ENCODE measurements at regions not wholly inside any gene's neighbourhood (a gene's known extent, or its start where the extent isn't known, plus 50 kb on each side); places are given as distances from the start of the nearest gene placed in this dataset.

DNA sequence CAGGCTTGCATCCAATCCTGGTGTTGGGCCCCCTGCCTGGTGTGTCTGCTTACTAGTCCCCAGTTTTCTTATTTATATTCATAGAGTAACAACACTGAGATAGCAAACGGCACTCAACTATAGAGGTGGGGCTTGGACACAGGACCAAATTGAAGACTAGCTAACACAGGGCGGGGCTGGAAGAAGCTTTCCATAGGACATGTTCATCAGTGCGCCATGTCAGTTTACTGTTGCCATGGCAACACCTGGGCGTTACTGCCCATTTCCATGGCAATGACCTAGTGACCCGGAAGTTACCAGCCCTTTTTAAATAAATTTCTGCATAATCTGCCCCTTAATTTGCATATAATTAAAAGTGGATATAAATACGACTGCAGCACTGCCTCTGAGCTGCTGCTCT lies 275.5 kb upstream of the TMEM132C start:
- DNase-seq (ENCODE audit: low read depth in 1 of 2, low spot score in 1 of 2) = no peak
- no peaks in the 10 kb centered on the region for H3K9me3 ChIP-seq (ENCODE audit: low read depth)
- no peaks in the 10 kb centered on the region for H3K27me3 ChIP-seq
- no peaks in the 10 kb centered on the region for H3K4me1 ChIP-seq (ENCODE audit: low read depth)
- TF ChIP-seq, protein P1, sequence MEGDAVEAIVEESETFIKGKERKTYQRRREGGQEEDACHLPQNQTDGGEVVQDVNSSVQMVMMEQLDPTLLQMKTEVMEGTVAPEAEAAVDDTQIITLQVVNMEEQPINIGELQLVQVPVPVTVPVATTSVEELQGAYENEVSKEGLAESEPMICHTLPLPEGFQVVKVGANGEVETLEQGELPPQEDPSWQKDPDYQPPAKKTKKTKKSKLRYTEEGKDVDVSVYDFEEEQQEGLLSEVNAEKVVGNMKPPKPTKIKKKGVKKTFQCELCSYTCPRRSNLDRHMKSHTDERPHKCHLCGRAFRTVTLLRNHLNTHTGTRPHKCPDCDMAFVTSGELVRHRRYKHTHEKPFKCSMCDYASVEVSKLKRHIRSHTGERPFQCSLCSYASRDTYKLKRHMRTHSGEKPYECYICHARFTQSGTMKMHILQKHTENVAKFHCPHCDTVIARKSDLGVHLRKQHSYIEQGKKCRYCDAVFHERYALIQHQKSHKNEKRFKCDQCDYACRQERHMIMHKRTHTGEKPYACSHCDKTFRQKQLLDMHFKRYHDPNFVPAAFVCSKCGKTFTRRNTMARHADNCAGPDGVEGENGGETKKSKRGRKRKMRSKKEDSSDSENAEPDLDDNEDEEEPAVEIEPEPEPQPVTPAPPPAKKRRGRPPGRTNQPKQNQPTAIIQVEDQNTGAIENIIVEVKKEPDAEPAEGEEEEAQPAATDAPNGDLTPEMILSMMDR (IDR thresholded peaks at IDR 0.05; ENCODE audit: low read depth, low read length) = no peak
- no peak overlapping the region for H3K27ac ChIP-seq
- H3K36me3 ChIP-seq = no peaks in the 10 kb centered on the region
- H3K4me3 ChIP-seq = no peak overlapping the region

DNA sequence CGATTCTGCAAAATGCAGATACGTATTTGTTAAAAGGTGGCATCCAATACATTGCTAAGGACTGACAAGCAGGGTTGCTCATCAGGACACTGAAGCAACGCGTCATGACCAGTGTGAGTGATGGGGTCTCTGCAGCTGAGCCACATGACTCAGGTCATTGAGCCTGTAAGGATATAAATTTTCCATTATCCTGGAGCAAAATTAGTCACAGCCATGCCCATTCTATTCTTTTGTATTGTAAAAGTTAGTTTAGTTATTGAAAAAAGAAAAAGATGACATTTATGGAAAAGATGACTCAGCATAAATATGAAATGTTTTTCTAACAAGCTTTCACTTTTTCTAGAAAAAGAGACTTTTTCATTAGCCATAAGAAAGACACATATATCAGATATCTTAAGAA lies 268.0 kb upstream of the TMEM132C start:
- Histone ChIP-seq H3K9me3 (ENCODE audit: low read depth) (no peaks in the 10 kb centered on the region), H3K27ac (no peak overlapping the region)
- no peak for DNase-seq (ENCODE audit: low read depth in 1 of 2, low spot score in 1 of 2)

DNA sequence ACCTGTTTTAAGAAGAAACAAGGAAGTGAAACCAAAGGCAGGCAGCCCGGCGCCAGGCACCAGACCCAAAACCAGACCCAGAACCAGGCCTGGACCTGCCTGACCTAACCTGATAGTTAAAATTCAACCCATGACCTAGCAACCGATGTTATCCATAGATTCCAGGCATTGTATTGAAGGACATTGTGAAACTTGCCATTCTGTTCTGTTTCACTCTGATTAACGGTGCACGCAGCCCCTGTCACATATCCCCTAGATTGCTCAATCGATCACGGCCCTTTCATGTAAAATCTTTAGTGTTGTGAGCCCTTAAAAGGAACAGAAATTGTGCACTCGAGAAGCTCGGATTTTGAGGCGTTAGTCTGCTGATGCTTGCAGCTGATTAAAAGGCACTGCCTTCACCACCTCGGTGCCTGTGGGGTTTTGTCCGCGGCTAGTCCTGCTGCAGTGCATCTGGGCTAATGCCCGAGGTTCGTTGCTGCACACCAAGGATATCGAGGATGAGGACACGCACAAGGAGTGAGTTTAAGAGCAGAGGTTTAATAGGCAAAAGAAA lies 262.5 kb upstream of the TMEM132C start:
- H3K36me3 ChIP-seq = no peaks in the 10 kb centered on the region
- no peaks in the 10 kb centered on the region for H3K9me3 ChIP-seq (ENCODE audit: low read depth)
- H3K4me1 ChIP-seq (ENCODE audit: low read depth) = no peaks in the 10 kb centered on the region
- no peaks in the 10 kb centered on the region for H3K27me3 ChIP-seq
- H3K27ac ChIP-seq = no peak overlapping the region
- no peak overlapping the region for H3K4me3 ChIP-seq
- no peak for DNase-seq (ENCODE audit: low read depth in 1 of 2, low spot score in 1 of 2)
- TF ChIP-seq, protein P1 (IDR thresholded peaks at IDR 0.05; ENCODE audit: low read depth, low read length) = no peak

More for the DNA sequence above, 268.0 kb upstream of the TMEM132C start:
- H3K27me3 ChIP-seq = no peaks in the 10 kb centered on the region
- H3K4me1 ChIP-seq (ENCODE audit: low read depth) = no peaks in the 10 kb centered on the region
- no peak overlapping the region for H3K4me3 ChIP-seq
- no peaks in the 10 kb centered on the region for H3K36me3 ChIP-seq
- TF ChIP-seq, protein P1 (IDR thresholded peaks at IDR 0.05; ENCODE audit: low read depth, low read length) = no peak

DNA sequence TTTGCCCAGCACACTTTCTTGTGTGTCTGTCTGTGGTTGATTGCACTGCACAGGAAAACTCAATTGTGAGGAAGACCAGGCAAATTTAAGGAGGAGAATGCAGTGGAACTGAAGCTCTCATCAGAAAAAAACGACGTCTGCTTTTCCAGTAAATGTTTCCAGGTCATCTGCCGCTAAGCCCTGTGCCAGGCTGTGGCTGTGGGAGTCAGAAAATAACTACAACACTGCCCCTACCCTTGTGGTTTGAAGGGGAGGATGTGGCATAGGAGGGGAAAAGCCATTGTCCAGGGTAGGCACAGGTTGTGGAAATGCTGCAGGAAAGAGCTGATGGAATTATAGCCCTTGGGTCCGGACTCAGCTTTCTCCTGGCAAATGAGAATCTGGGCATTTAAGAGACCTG lies 259.7 kb upstream of the TMEM132C start:
- H3K9me3 ChIP-seq (ENCODE audit: low read depth) = no peaks in the 10 kb centered on the region
- no peak overlapping the region for H3K4me3 ChIP-seq
- H3K4me1 ChIP-seq (ENCODE audit: low read depth) = no peaks in the 10 kb centered on the region
- no peaks in the 10 kb centered on the region for H3K27me3 ChIP-seq
- TF ChIP-seq, protein P1 (IDR thresholded peaks at IDR 0.05; ENCODE audit: low read depth, low read length) = no peak
- DNase-seq (ENCODE audit: low read depth in 1 of 2, low spot score in 1 of 2) = no peak
- no peaks in the 10 kb centered on the region for H3K36me3 ChIP-seq
- no peak overlapping the region for H3K27ac ChIP-seq

DNA sequence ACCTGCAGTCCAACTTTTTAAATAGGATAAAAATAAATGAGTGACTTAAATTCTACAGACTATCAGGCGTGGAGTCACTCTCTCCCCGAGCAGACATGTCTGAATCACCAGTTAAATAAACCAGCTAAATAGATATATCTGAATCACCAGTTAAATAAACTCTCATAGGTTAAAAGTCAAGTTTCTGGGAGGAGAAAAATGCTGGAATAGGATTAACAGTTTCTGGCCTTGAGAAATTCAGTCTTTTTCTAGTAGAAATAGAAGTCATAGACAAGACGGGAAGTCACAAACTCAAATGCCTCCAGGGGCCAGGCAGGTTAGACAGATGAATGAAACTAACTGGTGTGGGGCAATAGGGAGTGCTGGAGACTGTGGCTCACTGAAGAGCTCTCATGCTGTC lies 258.6 kb upstream of the TMEM132C start:
- no peaks in the 10 kb centered on the region for H3K4me1 ChIP-seq (ENCODE audit: low read depth)
- H3K27me3 ChIP-seq = no peaks in the 10 kb centered on the region
- DNase-seq (ENCODE audit: low read depth in 1 of 2, low spot score in 1 of 2) = no peak
- no peaks in the 10 kb centered on the region for H3K9me3 ChIP-seq (ENCODE audit: low read depth)
- H3K27ac ChIP-seq = no peak overlapping the region
- no peaks in the 10 kb centered on the region for H3K36me3 ChIP-seq
- H3K4me3 ChIP-seq = no peak overlapping the region
- TF ChIP-seq, protein P1 (IDR thresholded peaks at IDR 0.05; ENCODE audit: low read depth, low read length) = no peak

DNA sequence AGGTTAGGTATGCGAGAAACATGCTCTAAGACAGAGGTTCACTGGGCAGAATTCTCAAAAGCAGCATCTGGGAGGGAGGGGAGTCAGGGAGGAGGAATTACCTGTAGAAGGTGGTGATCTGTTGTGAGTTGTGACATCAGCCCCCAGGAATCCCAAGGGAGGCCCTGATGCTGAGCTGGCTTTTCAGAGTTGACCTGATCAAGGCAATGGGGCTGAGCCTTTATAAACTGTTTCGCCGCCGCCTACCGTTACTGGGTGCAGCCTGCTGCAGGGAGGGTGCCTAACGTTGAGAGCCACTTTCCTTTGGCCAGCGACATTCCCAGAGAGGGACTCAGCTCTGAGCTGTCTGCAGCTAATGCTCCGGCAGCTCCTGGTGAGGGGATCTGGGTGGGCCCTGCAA lies 257.9 kb upstream of the TMEM132C start:
- peak in 1 of 2 donors; percentile 26 for DNase-seq (ENCODE audit: low read depth in 1 of 2, low spot score in 1 of 2)
- Histone ChIP-seq H3K4me3 (no peak overlapping the region), H3K36me3 (no peaks in the 10 kb centered on the region), H3K27me3 (no peaks in the 10 kb centered on the region), H3K9me3 (ENCODE audit: low read depth) (no peaks in the 10 kb centered on the region), H3K27ac (no peak overlapping the region), H3K4me1 (ENCODE audit: low read depth) (no peaks in the 10 kb centered on the region)
- TF ChIP-seq, protein P1 (IDR thresholded peaks at IDR 0.05; ENCODE audit: low read depth, low read length) = no peak
